CD4-positive, alpha-beta memory T cell (primary cell): ENCODE measurements at regions not wholly inside any gene's neighbourhood (a gene's known extent, or its start where the extent isn't known, plus 50 kb on each side); places are given as distances from the start of the nearest gene placed in this dataset.
A peak's percentile ranks its signal among the peaks of the same experiment; 100 is the strongest.

Source experiments
- CTCF ChIA-PET: fragments of 350-600 bp; sonication (Branson Sonifier 250); formaldehyde crosslinking; loops from one replicate; lab custom pipeline; 2021; ENCODE audit warnings: inconsistent platforms; ENCODE audit not compliant: partially characterized antibody; lab: Charles Lee
- POLR2A ChIA-PET: fragments of 350-600 bp; sonication (Branson Sonifier 250); formaldehyde crosslinking; loops from one replicate; lab custom pipeline; 2021; ENCODE audit not compliant: partially characterized antibody; lab: Charles Lee
- DNase-seq, 5 donors: peaks; one replicate each; pipeline versions ENCODE4 v3.0.0 to v3.0.0-alpha.2; 2020 to 2022; ENCODE audit warnings: mixed read lengths in 1 of 5
- H3K27ac ChIP-seq: one replicate; pipeline ENCODE4 v1.7.0; 2013; ENCODE audit warnings: low read depth, low read length
- H3K27me3 ChIP-seq: 2 replicates; pipeline ENCODE4 v1.7.0; 2013; ENCODE audit warnings: mild to moderate bottlenecking, low read length, moderate library complexity; ENCODE audit not compliant: insufficient read depth
- H3K36me3 ChIP-seq: 2 replicates; pipeline ENCODE4 v1.7.0; 2013; ENCODE audit warnings: mild to moderate bottlenecking, low read length, moderate library complexity; ENCODE audit not compliant: insufficient read depth
- H3K4me1 ChIP-seq: 2 replicates; pipeline ENCODE4 v1.7.0; 2013; ENCODE audit warnings: mild to moderate bottlenecking, low read length, moderate library complexity; ENCODE audit not compliant: insufficient read depth
- H3K4me3 ChIP-seq, 2 donors: one replicate each; pipeline ENCODE4 v1.7.0; 2013; ENCODE audit warnings: low read length in 2 of 2, mild to moderate bottlenecking in 1 of 2
- H3K9me3 ChIP-seq, 2 donors: one replicate each; pipeline ENCODE4 v1.7.0; 2013; ENCODE audit warnings: low read length in 2 of 2, control low read depth in 1 of 2; ENCODE audit not compliant: control insufficient read depth in 1 of 2
- H3K27ac Mint-ChIP-seq, 7 donors: one replicate each; pipeline ENCODE4 v1.8.0; 2020 to 2021; ENCODE audit warnings: mixed read lengths in 7 of 7, mild to moderate bottlenecking in 6 of 7, inconsistent platforms in 3 of 7, moderate library complexity in 3 of 7
- H3K27me3 Mint-ChIP-seq, 2 donors: one replicate each; pipeline ENCODE4 v1.8.0; 2020 to 2021; ENCODE audit warnings: mixed read lengths in 2 of 2
- H3K36me3 Mint-ChIP-seq, 2 donors: one replicate each; pipeline ENCODE4 v1.8.0; 2020 to 2021; ENCODE audit warnings: mixed read lengths in 2 of 2, inconsistent platforms in 1 of 2, mild to moderate bottlenecking in 1 of 2
- H3K4me1 Mint-ChIP-seq, 4 donors: one replicate each; pipeline ENCODE4 v1.8.0; 2020 to 2021; ENCODE audit warnings: mixed read lengths in 4 of 4, mild to moderate bottlenecking in 1 of 4
- H3K4me3 Mint-ChIP-seq, 8 donors: one replicate each; pipeline ENCODE4 v1.8.0; 2020 to 2021; ENCODE audit warnings: mixed read lengths in 8 of 8, mild to moderate bottlenecking in 7 of 8, moderate library complexity in 6 of 8, inconsistent platforms in 3 of 8
- H3K9me3 Mint-ChIP-seq, 8 donors: one replicate each; pipeline ENCODE4 v1.8.0; 2020 to 2021; ENCODE audit warnings: mixed read lengths in 8 of 8, mild to moderate bottlenecking in 5 of 8, inconsistent platforms in 3 of 8, moderate library complexity in 1 of 8
- intact Hi-C: fragments of 100-400 bp; cut with micrococcal nuclease; formaldehyde crosslinking; loops from one replicate; pipeline ENCODE4 v1.15.1; 2023

GRCh38 chr1:11399250-11399649 lies 79.7 kb upstream of the DISP3 start:
- CTCF ChIA-PET: no interaction called here
- no peak for DNase-seq
- peaks cover 4 to 12% of the 10 kb centered on the region in 2 donors for H3K27me3 Mint-ChIP-seq
- intact Hi-C loops: no loop called here
- H3K9me3 ChIP-seq: no peaks in the 10 kb centered on the region
- peaks cover 0 to 5% (median 4%) of the 10 kb centered on the region in 4 donors for H3K4me1 Mint-ChIP-seq
- H3K36me3 ChIP-seq: no peaks in the 10 kb centered on the region
- no peaks in the 10 kb centered on the region for H3K4me1 ChIP-seq
- no peak overlapping the region for H3K4me3 ChIP-seq
- POLR2A ChIA-PET: no interaction called here
- peaks cover 0 to 4% (median 0%) of the 10 kb centered on the region in 8 donors for H3K9me3 Mint-ChIP-seq
- no peak overlapping the region for H3K27ac Mint-ChIP-seq
- H3K36me3 Mint-ChIP-seq: no peaks in the 10 kb centered on the region
- H3K27me3 ChIP-seq: no peaks in the 10 kb centered on the region
- H3K4me3 Mint-ChIP-seq: no peak overlapping the region
- H3K27ac ChIP-seq: no peak overlapping the region

- Mint-ChIP-seq H3K27me3 (peaks cover 2 to 9% of the 10 kb centered on the region in 2 donors), H3K9me3 (peaks cover 0 to 4% (median 0%) of the 10 kb centered on the region in 8 donors), H3K36me3 (no peaks in the 10 kb centered on the region), H3K4me1 (peaks cover 0 to 7% (median 1%) of the 10 kb centered on the region in 4 donors), H3K27ac (no peak overlapping the region), H3K4me3 (no peak overlapping the region)
- Histone ChIP-seq H3K36me3 (no peaks in the 10 kb centered on the region), H3K9me3 (no peaks in the 10 kb centered on the region), H3K27ac (no peak overlapping the region), H3K27me3 (no peaks in the 10 kb centered on the region), H3K4me3 (no peak overlapping the region), H3K4me1 (no peaks in the 10 kb centered on the region)
- ChIA-PET CTCF (no interaction called here), POLR2A (no interaction called here)
- intact Hi-C loops: no loop called here
- DNase-seq: no peak
Measured at GRCh38 chr1:11400155-11400554, 78.8 kb upstream of the DISP3 start.

DNA sequence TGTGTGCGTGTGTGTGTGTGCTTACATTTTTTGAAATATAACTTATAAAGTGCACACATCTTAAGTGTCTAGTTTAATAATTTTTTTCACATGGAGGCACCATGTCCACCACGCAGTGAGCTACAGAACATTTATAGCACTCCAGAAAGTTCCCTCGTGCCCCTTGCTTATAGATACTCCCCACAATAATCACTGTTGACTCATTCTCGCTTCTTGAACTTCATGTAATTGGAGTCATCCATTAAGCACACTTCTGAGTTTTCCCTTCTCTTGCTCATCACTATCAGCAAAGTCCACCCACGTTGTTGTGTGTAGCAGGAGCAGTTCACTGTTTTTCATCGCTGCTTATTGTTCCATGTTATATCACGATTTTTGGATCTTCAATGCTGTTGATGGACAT lies 78.4 kb upstream of the DISP3 start:
- POLR2A ChIA-PET: no interaction called here
- Histone ChIP-seq H3K27me3 (no peaks in the 10 kb centered on the region), H3K9me3 (no peaks in the 10 kb centered on the region), H3K4me3 (no peak overlapping the region), H3K36me3 (no peaks in the 10 kb centered on the region), H3K27ac (no peak overlapping the region), H3K4me1 (no peaks in the 10 kb centered on the region)
- no peak overlapping the region for H3K4me3 Mint-ChIP-seq
- no peak overlapping the region for H3K27ac Mint-ChIP-seq
- H3K27me3 Mint-ChIP-seq: peaks cover 2 to 9% of the 10 kb centered on the region in 2 donors
- no peak for DNase-seq
- intact Hi-C loops: no loop called here
- H3K4me1 Mint-ChIP-seq: peaks cover 0 to 8% (median 1%) of the 10 kb centered on the region in 4 donors
- CTCF ChIA-PET: no interaction called here
- H3K9me3 Mint-ChIP-seq: peaks cover 0 to 4% (median 0%) of the 10 kb centered on the region in 8 donors
- no peaks in the 10 kb centered on the region for H3K36me3 Mint-ChIP-seq

- peaks cover 0 to 6% of the 10 kb centered on the region in 2 donors for H3K36me3 Mint-ChIP-seq
- POLR2A ChIA-PET: no interaction called here
- no peak for DNase-seq
- H3K4me1 Mint-ChIP-seq: peaks cover 31 to 51% (median 40%) of the 10 kb centered on the region in 4 donors
- Histone ChIP-seq H3K27ac (no peak overlapping the region), H3K4me3 (no peak overlapping the region), H3K9me3 (no peaks in the 10 kb centered on the region), H3K36me3 (no peaks in the 10 kb centered on the region), H3K4me1 (peaks cover 36% of the 10 kb centered on the region), H3K27me3 (no peaks in the 10 kb centered on the region)
- CTCF ChIA-PET: no interaction called here
- H3K4me3 Mint-ChIP-seq: peak overlapping the region in 7 of 8 donors; percentile 4 to 83 (median 67)
- peak overlapping the region; percentile 30 to 89 (median 85) for H3K27ac Mint-ChIP-seq
- intact Hi-C loops: no loop called here
- peaks cover 0 to 17% (median 4%) of the 10 kb centered on the region in 8 donors for H3K9me3 Mint-ChIP-seq
- peaks cover 0 to 2% of the 10 kb centered on the region in 2 donors for H3K27me3 Mint-ChIP-seq
Measured at GRCh38 chr1:11406845-11407244, 72.1 kb upstream of the DISP3 start.

DNA sequence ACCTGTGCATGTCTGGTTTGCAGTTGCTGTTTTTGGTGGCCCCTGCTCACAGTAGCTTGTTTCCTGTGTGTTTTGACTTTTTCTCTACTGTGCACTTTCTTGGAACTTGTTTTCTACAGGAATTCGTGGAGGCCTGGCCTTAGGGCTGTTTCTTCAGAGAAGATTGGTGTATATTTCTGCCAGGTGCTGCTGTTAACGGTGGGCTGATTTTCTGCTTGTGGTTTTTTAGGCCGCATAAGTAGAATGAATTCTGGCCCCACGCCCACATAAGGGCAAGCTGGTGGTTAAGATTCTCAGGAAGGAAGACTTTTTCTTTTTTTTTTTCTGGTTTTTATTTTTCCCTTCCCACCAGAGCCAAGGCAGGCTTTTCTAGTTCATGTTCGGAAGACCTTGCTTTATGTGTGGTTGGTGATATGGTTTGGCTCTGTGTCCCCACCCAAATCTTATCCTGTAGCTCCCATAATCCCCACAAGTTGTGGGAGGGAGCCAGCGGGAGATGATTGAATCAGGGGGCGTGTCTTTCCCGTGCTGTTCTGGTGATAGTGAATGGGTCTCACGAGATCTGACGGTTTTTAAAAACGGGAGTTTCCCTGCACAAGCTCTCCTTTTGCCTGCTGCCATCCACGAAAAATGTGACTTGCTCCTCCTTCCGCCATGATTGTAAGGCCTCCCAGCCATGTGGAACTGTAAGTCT lies 71.5 kb upstream of the DISP3 start:
- Mint-ChIP-seq H3K27ac (peak overlapping the region; percentile 30 to 92 (median 85)), H3K27me3 (peaks cover 0 to 2% of the 10 kb centered on the region in 2 donors), H3K36me3 (peaks cover 0 to 6% of the 10 kb centered on the region in 2 donors), H3K4me1 (peaks cover 31 to 51% (median 40%) of the 10 kb centered on the region in 4 donors), H3K9me3 (peaks cover 0 to 17% (median 4%) of the 10 kb centered on the region in 8 donors), H3K4me3 (peak overlapping the region; percentile 26 to 83 (median 72))
- intact Hi-C loops: no loop called here
- CTCF ChIA-PET: no interaction called here
- Histone ChIP-seq H3K27ac (no peak overlapping the region), H3K27me3 (no peaks in the 10 kb centered on the region), H3K36me3 (no peaks in the 10 kb centered on the region), H3K4me1 (peaks cover 36% of the 10 kb centered on the region), H3K9me3 (no peaks in the 10 kb centered on the region), H3K4me3 (no peak overlapping the region)
- POLR2A ChIA-PET: no interaction called here
- DNase-seq: peak in 3 of 5 donors; percentile 10 to 19 (median 11)

DNA sequence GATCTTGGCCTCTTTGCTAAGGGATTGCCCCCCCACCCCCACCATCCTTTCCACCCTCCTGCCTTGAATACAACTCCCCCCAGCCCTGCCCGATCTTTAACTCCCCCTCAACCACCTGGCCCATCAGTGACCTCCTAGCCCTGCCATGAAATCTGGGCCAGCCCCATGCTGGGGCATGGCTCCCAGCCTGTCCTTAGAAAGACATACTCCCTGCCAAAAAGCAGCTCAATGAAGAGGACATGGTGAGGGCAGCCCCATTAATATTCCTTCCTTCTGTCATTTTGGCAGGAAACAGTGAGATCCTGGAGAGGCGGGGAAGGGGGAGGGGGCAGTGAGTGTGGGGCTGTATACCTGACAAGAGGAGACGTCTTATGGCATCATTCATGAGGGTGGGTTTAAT lies 66.8 kb upstream of the DISP3 start:
- no peak overlapping the region for H3K27ac ChIP-seq
- no peak overlapping the region for H3K4me3 Mint-ChIP-seq
- H3K4me3 ChIP-seq: no peak overlapping the region
- H3K27ac Mint-ChIP-seq: no peak overlapping the region
- intact Hi-C loops: no loop called here
- no peaks in the 10 kb centered on the region for H3K36me3 ChIP-seq
- DNase-seq: no peak
- H3K27me3 ChIP-seq: no peaks in the 10 kb centered on the region
- H3K9me3 ChIP-seq: no peaks in the 10 kb centered on the region
- peaks cover 23% of the 10 kb centered on the region for H3K4me1 ChIP-seq
- ChIA-PET CTCF (no interaction called here), POLR2A (no interaction called here)
- H3K4me1 Mint-ChIP-seq: peaks cover 18 to 36% (median 29%) of the 10 kb centered on the region in 4 donors
- peaks cover 0 to 2% of the 10 kb centered on the region in 2 donors for H3K36me3 Mint-ChIP-seq
- peaks cover 0 to 3% of the 10 kb centered on the region in 2 donors for H3K27me3 Mint-ChIP-seq
- H3K9me3 Mint-ChIP-seq: peaks cover 0 to 8% (median under 1%) of the 10 kb centered on the region in 8 donors

- POLR2A ChIA-PET: no interaction called here
- intact Hi-C loops: no loop called here
- no peaks in the 10 kb centered on the region for H3K36me3 Mint-ChIP-seq
Measured at GRCh38 chr1:11413986-11414391, 65.0 kb upstream of the DISP3 start.

More at GRCh38 chr1:11413986-11414391, 65.0 kb upstream of the DISP3 start:
- no peaks in the 10 kb centered on the region for H3K36me3 ChIP-seq
- H3K4me1 ChIP-seq: peaks cover 4% of the 10 kb centered on the region
- CTCF ChIA-PET: no interaction called here
- H3K27ac ChIP-seq: no peak overlapping the region
- no peaks in the 10 kb centered on the region for H3K9me3 ChIP-seq
- peaks cover 2 to 3% of the 10 kb centered on the region in 2 donors for H3K27me3 Mint-ChIP-seq
- H3K4me1 Mint-ChIP-seq: peaks cover 5 to 17% (median 12%) of the 10 kb centered on the region in 4 donors
- DNase-seq: no peak
- no peak overlapping the region for H3K4me3 ChIP-seq
- H3K27ac Mint-ChIP-seq: no peak overlapping the region
- no peaks in the 10 kb centered on the region for H3K27me3 ChIP-seq
- H3K9me3 Mint-ChIP-seq: peaks cover 0 to 2% (median 0%) of the 10 kb centered on the region in 8 donors
- no peak overlapping the region for H3K4me3 Mint-ChIP-seq
